GF-D8 (cell line): ENCODE measurements at regions not wholly inside any gene's neighbourhood (a gene's known extent, or its start where the extent isn't known, plus 50 kb on each side); places are given as distances from the start of the nearest gene placed in this dataset.
"Not testable (repeated sequence)": the region's sequence is repeated elsewhere in the genome, so short reads cannot be mapped to it uniquely, and the experiment has no call there.

Experiments
- DNase-seq: peaks from one replicate; lab custom pipeline; 2025; lab: John Stamatoyannopoulos, UW

DNA sequence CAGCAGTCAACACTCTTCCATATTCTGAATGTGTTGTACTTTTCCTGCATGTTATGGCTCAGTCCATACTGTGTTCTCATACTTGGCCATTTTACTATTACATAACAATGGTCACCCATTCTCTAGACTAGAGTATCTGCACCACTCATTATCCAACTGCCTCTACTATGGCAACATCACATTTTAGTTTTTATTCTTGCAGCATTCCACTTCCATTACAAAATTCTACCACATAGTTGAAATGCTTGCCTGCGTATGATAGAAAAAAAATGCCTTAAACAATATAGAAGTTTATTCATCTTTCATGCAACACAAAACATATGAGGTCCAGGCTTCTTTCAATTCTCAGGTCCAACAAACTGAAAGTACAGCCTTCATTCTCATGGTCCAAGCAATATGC, 128.0 kb downstream of the TENT5A start:
- no peak for DNase-seq

DNA sequence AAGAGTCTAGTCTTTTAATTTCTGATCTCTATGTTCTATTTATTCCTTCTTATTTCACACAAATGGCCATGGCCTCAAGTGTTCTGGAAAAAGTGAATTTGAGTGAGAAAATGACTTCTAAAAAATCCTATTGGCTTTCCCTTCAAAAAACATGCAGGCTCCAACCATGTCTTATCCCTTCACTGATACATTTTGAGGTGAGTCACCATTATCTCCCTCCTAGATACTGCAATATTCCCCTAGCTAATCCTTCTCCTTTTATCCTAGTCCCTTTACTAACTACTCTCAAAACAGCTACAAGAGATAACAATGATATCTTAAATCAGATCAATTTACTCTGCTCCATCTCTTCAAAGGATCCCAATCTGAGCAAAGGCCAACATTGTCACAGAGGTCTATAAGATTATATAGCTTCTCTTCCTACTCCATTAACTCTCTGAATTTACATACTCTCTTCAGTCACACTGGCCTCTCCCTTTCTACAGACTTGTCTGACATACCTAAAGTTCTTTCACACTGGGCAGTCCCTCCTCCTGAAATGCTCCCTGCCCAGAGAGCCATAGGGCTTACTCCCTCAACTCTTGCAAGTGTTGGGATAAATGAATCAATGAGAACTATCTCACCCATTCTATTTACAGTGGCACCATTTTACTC, 129.2 kb downstream of the TENT5A start:
- DNase-seq = no peak

DNA sequence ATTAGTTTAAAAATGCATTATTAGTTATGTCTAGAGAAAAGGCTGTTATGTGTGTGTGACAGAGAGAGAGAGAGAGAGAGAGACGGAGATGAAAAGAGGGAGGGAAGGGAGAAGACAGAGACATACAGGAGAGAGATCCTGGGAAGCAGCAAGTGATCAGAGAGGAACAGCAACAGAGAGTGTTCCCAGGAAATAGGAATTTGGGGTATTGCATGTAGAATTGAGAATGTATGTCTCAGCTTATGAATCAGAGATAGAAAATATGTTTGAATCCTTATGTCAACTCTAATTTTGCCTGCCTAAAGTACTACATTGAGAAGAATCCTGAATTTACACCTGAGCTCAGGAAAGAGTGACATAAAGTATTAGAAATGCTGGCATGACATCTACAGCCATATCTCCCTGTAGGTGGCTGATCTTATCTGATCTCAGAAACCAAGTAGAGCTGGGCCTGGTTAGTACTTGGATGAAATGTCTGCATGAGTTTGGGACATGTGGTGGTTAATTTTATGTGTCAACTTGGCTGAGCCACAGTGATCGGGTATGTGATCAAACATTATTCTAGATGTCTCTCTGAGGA, 130.6 kb downstream of the TENT5A start:
- no peak for DNase-seq

DNA sequence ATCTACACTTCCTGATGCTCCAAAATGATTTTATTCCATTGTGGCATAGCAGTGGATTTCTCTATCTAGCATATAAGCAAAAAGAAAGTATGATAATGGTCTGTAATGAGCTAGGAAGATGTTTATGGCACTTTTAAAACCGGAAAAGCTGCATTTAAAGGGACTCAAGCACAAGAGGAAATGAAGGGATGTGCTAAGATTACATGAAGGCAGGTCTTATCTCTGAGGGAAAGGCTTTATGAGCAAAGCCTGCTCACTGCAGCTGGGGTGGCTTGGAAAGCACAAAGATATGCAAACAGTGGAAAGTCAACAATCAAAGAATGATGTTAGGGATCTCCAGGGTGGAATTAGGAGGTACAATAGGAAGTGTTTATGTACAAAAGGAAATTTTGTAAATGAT, 138.2 kb downstream of the TENT5A start:
- DNase-seq = peak; percentile 63

DNA sequence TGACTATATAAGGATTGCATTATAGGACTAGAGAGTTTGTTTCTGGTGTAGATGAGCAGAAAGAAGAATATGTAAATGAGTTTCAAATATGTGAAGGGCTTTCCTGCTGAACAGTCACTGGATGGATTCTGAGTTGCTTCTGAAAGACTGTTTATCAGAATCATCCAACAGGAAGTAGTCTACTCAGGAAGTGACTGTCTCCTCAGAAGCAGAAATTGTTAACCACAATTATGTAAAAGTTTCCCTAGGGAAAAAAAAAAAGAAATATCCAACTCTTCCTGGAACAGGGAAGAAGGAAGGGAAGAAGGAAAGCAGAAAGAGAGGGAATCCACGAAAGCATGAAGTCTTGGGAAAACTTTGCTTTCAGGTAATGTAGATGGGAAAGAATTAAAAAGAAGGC, 138.9 kb downstream of the TENT5A start:
- DNase-seq = peak; percentile 47

DNA sequence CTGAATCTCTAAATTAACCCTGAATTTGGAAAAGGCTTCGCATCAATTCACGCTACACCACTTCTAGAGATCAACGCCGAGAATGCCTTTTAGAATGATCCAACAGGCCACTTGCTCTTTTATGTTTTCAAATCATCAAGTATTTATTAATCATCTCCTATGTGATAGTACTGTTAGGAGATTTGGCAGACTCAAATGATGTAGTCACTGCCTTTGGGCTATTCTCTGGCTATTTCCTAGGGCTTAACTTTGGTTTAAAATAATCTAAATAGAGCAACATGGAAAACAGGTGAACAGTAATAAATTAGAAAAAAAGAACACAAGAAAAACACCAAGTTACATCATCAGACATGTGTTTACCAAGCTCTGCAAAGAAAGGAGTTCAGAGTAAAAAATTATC, 140.3 kb downstream of the TENT5A start:
- no peak for DNase-seq

DNA sequence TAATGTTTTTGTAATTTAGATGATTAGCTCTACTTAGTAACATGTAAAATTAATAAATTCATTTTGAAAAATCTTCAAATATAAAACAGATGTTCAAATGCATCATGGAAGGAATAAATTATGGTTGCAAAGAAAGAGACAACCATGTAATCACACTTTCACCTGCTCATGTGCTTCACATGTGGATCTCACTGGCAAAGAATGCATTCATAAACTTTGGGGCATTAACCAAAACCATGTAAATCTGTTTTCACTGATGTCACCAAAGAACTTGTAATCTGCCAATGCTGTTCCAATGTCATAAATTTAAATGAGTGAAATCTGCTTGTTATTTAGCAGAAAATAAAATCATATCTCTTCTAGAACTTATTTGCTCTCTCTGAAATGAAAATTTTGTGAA, 142.7 kb downstream of the TENT5A start:
- DNase-seq = no peak

DNA sequence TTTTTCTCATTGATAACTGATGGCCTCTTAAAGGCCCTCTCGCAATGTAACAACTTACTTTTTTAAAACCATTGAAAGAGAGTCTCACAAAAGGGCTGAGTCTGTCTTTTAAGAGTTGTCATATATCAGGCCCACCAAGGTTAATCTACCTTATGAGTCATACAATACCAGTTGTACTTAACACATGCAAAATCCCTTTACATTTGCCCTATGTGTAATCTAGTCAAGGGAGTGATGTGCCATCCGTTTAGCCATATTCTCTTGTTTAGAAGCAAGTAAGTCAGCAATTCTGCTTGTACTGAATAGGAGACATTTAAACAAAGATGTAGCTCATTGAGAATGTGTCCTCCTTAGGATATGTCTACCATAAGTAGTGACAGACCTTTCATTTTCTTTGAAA, 143.7 kb downstream of the TENT5A start:
- no peak for DNase-seq

DNA sequence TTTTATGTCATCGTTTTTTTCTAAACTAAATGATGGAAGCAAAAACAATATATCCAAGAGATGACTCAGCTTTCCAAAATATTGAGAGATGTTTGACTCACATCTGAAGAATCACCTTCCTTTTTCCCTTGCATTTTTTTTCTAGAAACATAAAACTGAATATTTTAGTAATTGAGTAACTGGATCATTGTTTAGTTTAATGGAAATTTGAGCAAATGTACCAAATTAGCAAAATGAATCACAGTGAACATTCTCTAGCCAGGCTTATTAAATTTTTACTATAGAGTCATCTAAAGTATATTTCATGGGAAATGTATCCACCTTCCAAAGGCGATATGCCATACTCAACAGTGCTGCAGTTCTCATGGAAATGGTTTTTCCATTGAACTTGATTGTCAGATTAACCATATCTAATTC, 145.5 kb downstream of the TENT5A start:
- DNase-seq = no peak

DNA sequence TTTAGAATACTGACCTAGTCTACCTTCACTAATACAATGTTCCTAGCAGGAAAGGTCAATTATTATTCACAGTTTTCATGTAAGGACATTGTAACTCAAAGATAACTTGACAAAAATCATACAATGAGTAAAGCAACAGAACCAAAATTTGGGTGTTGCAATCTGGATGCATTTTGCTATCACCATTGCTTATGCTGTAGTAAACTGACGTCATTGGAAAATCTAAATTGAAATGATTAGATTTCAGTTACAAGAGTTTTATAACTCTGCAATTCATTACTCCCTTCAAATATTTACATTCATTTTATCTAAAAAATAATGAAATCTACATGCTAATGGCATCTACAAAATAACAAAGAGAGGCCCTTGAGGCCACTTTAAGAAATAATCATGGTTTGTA, 147.0 kb downstream of the TENT5A start:
- DNase-seq = no peak

DNA sequence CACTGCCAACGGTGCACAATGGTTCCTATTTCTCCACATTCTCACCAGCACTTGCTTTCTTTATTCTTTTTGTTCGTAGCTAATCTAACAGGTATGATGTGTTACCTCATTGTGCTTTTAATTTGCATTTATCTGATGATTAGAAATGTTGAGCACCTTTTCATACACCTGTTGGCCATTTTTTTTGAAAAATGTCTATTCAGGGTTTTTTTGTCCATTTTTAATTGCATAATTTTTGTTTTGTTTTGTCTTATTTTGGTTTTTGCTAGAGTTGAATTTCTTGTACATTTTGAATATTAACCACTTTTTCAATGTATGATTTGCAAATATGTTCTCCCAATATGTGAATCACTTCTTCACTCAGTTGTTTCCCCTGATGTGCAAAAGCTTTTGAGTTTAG, 150.6 kb downstream of the TENT5A start:
- DNase-seq = no peak

DNA sequence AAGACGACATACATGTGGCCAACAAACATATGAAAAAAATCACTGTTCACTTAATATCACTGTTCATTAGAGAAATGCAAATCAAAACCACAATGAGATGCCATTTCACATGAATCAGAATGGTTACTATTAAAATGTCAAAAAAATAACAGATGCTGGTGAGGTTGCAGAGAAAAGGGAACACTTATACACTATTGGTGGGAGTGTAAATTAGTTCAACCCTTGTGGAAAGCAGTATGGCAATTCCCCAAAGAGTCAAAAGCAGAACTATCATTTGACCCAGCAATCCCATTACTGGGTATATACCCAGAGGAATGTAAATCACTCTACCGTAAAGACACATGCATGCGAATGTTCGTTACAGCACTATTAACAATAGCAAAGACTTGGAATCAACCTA, 152.0 kb downstream of the TENT5A start:
- not testable (repeated sequence) for DNase-seq

DNA sequence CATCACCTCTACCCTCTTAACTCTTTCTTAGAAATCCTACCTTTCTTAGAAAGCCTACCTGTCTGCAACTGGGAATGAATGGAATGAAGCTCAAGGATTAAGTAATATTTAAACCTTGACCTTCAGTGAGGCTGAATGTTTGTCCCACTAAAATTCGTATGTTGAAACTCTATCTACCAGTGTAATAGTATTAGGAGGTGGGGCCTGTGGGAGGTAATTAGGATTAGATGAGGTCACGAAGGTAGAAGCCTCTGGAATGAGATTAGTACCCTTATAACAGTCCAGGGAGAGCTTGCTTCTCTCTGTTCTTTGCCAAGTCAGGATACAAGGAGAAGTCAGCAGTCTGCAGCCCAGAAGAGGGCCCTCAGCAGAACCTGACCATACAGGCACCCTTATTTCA, 158.0 kb downstream of the TENT5A start:
- DNase-seq = no peak

DNA sequence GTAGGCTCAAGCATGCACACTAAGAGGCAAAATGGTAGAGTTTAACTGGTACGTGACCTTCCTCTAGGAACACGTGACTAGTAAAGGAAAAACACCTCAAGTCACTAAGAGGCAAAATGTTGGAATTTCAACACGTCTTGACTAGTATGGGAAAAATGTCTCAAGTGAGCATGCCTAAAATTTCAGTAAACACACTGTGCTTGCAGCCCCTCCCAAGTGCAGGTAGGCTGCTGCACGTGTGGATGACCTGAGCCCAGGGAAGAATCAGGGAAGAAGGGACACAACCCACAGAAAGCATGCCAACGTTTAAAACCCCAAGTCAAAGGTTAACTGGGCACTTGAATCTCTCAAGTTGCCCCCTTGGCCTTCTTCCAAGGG, 162.2 kb downstream of the TENT5A start:
- no peak for DNase-seq

DNA sequence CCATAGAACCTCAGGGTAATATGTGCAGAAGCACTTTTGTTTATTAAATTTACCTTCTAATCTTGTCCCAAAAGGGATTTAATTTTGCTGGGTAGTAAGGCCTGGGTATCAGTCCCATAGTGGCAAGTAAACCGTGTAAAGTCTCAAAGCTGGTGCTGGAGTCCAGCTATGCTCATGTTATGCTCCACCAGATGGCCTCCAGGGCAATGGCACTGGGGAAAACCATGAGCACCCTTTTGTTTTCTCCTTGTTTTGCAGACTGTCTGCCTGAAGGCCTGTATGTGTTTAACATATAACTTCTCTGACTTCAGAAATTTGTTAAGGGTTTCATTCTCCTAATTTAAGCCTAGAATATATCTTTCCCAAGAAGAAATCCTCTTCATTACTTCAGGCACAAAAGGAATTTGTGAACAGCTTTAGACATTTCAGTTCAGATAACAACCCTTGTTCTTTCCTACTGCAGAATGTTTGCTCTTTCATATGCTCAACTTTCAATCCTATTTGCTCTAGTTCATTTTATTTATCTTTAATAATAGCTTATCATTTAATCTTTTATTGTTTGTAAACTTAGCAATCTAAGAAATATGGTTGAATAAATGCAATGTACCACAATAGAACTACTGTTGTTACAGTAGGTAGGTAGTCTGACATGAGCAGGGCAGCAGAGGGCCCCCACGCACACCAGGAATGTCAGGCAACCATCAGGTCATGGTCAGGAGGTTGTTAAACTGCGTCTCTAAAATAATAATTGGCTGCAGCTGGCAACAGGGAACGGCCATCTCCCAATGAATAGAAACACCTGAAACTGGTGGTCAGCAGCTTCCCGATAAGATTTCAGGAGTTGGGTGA, 162.8 kb downstream of the TENT5A start:
- DNase-seq = no peak

DNA sequence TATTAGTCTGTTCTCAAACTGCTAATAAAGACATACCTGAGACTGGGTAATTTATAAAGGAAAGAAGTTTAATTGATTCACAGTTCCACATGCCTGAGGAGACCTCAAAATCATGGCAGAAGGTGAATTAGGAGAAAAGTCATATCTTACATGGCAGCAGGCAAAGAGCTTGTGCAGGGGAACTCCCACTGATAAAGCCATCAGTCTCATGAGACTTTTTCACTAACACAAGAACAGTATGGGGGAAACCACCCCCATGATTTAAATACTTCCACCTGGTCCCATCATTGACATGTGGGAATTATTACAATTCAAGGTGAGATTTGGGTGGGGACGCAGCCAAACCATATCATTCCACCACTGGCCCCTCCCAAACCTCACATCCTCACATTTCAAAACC, 166.8 kb downstream of the TENT5A start:
- DNase-seq = not testable (repeated sequence)

DNA sequence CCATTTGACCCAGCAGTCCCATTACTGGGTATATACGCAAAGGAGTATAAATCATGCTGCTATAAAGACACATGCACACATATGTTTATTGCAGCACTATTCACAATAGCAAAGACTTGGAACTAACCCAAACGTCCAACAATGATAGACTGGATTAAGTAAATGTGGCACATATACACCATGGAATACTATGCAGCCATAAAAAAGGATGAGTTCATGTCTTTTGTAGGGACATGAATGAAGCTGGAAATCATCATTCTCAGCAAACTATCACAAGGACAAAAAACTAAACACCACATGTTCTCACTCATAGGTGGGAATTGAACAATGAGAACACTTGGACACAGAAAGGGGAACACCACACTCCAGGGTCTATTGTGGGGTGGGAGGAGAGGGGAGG, 168.3 kb downstream of the TENT5A start:
- DNase-seq = not testable (repeated sequence)

DNA sequence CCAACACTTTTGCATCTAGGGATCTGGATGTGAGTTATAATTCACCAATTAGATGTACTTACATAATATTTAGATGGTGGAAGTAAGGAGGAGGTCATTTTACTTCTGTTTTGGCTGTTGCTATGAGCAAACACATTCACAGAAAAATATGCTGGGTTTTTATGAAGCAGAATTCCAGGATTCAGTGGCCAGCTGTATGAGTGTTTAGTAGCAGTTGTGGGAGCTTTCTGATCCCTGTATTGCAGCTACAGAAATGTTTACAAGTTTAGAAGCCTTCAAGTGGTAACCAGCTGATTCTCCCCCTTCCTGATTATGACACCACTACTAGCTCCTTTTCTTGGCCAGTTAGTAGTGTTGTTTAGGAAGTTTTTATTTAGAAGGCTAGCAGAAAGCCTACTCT, 177.0 kb downstream of the TENT5A start:
- DNase-seq = no peak

DNA sequence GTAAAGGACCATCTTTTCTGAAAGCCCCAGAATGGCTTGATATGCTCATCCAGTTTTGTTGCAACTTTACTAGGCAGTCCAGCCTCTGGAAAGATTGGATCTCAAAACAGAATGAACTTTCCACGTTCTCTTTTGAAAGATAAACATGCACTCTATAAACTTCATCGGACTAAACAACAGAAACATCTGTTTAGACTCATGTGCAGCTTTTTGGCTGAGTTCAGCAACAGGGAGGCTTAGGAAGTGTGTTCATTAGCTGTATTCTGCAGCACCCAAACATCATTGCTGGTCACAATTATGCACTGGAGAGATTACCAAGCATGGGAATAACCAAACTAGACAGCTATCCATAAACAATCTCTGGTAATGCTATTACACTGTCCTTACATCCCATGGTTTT, 180.5 kb downstream of the TENT5A start:
- no peak for DNase-seq

DNA sequence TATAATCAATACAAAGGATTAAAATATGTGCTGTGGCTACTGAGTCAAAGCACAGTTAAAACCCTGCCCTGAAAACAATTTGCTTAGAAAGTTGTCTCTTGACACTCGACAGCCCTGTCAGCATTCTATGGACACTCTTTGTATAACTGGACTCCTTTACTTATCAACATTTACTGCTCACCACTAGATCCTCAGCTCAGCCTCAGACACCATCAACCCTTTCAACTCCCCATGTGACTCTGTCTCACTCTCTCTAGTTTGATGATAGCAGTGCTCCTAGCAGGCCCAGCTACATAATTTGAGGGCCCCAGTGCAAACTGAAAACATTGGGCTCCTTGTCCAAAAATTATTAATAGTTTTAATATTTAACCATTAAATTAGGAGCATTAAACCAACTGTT, 181.8 kb downstream of the TENT5A start:
- no peak for DNase-seq

DNA sequence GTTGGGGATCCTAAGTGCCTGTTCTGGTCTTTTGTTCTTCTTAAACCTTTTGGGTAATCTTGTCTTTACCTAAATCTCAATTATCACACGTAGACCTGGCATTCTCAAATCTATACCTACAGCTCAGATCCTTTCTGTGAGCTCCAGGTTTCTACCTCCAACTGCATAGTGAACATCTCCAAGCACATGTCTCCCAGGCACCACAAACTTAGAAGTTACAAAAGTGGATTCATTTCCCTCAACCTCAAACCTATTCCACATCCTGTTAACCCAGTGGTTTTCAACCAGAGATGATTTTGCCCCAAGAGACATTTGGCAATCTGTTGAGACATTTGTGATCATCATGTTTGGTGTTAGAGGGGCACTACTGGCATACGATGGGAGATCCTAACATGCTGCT, 183.5 kb downstream of the TENT5A start:
- no peak for DNase-seq

DNA sequence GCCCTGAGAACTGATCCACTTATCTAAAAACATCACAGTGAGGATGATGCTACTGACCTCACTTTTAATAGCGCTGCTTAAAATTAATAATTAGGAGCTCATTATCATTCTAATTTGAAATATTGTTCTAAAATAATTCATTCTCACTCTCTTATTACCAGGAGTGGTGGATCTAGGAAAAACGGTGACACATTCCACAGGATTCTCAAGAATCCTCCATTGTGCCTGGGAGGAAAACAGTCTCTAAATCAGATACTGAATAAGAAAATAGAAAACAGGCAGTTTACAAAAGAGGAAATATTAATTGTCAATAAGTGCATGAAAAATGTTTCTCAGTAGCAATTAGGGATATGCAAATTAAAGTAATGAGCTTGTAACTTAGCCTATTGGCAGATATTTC, 187.4 kb downstream of the TENT5A start:
- no peak for DNase-seq

DNA sequence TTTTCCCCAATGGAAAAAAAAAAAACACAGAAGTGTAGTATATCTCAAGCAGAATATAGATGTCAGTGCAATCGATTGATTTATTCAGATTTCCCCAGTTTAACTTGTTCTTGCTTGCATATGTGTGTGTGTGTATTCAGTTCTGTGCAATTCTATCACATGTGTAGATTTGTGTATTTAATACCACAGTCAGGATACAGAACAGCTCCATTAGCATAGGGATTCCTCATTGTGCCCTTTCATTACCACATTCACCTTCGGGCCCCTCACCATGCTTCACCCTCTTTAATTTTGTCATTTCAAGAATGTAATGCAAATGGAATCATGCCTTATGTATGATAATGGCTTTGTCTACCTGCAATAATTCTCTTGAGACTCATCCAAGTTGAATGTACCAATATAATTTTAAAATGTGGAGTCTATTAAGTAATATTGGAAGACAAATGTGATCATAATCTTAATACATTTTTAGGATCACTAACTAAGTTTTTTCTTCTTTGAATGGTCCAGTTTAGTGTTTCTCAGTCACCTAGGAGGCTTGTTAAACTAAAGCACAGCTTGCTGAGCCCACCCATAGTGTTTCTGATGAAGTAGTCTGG, 187.9 kb downstream of the TENT5A start:
- no peak for DNase-seq
